Esophagus muscularis mucosa (tissue), 4 donors: ENCODE measurements at regions not wholly inside any gene's neighbourhood (a gene's known extent, or its start where the extent isn't known, plus 50 kb on each side); places are given as distances from the start of the nearest gene placed in this dataset.

Experiments
- CTCF ChIP-seq, 3 experiments: fragments of 200-600 bp in 2 of 3; fragments of 450-650 bp in 1 of 3; sonication (generic) in 2 of 3; IDR thresholded peaks; one replicate each; pipeline ENCODE4 v1.5.1; 2017 to 2019; ENCODE audit warnings: antibody characterized with exemption in 3 of 3, mild to moderate bottlenecking in 2 of 3, moderate library complexity in 1 of 3
- EP300 ChIP-seq: sonication (generic); formaldehyde crosslinking; IDR thresholded peaks from one replicate; pipeline ENCODE4 v1.6.1; 2017; ENCODE audit warnings: antibody characterized with exemption
- POLR2A ChIP-seq: fragments of 450-650 bp; IDR thresholded peaks from one replicate; pipeline ENCODE4 v1.6.1; 2017; ENCODE audit warnings: antibody characterized with exemption, moderate library complexity, mild to moderate bottlenecking, low read depth

GRCh38 chr1:22234476-22235030 is 91.7 kb upstream of the WNT4 start:
- TF ChIP-seq CTCF (IDR thresholded peaks at IDR 0.05) (no peak), EP300 (no peak), POLR2A (no peak)
